ENCODE measurements at regions not wholly inside any gene's neighbourhood (a gene's known extent, or its start where the extent isn't known, plus 50 kb on each side); places are given as distances from the start of the nearest gene placed in this dataset.

DNA sequence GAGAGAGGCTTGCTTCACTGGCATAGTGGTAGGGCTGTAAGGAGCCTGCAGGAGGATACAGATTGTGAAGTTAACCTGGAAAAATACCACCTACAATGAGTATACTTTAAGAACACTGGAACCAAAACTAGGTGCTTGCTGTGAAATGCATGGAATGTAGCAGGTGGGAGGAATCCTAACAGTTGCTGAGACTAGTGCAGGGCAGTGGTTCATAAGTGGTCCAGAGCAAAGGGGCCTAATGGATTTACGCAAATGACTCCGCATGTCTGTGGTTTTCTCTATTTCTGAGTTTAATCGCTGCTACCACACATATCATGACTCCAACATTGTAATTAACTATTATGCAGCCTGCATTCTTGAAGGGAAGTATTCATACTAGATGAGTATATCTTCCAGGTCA, 218.4 kb downstream of the CHRM2 start:
- no peaks in the 10 kb centered on the region for H4K20me1 ChIP-seq (ENCODE audit: insufficient read depth)
- no peak for DNase-seq (ENCODE audit: low read depth, low spot score)
- H3K4me1 ChIP-seq (ENCODE audit: control insufficient read depth in 1 of 2, insufficient read depth in 2 of 2, low read length in 2 of 2): no peaks in the 10 kb centered on the region
- no peaks in the 10 kb centered on the region for H3K27me3 ChIP-seq (ENCODE audit: insufficient read depth, low read length)
- no peaks in the 10 kb centered on the region for H3K9me2 ChIP-seq (ENCODE audit: insufficient read depth)
- H3K4me2 ChIP-seq (ENCODE audit: low read length): no peak overlapping the region
- intact Hi-C loops (cut with micrococcal nuclease): no loop called here
- ChIA-PET RAD21 (ENCODE audit: low non-redundant PET in 1 of 2, low total read pairs in 2 of 2, uncharacterized antibody in 2 of 2, unreplicated experiment in 2 of 2) (no interaction called here), POLR2A (no interaction called here), CTCF (no interaction called here)
- no peak for ATAC-seq
- no peaks in the 10 kb centered on the region for H3K79me2 ChIP-seq (ENCODE audit: insufficient read depth, low read length)
- no TSS peak for BruUV-seq (replicated peaks)
- H3K4me3 ChIP-seq (replicated peaks in 1 of 2; ENCODE audit: low read depth in 1 of 2, low read length in 2 of 2): no peak overlapping the region
- TF ChIP-seq RAD21 (IDR thresholded peaks at IDR 0.05; ENCODE audit: low read depth) (no peak), EGR1 (IDR thresholded peaks at IDR 0.05; ENCODE audit: low read depth) (no peak), ELF1 (IDR thresholded peaks at IDR 0.05; ENCODE audit: borderline replicate concordance, low read depth) (no peak), CEBPB (IDR thresholded peaks at IDR 0.05; ENCODE audit: low read depth) (no peak), EZH2phosphoT487 (IDR thresholded peaks at IDR 0.05; ENCODE audit: borderline replicate concordance) (no peak), SIN3A (IDR thresholded peaks at IDR 0.05; ENCODE audit: low read depth) (no peak)
- no peak overlapping the region for H3K27ac ChIP-seq (ENCODE audit: low read depth, low read length)
- no peak overlapping the region for H3K9ac ChIP-seq (ENCODE audit: low read length)
- H3K36me3 ChIP-seq (ENCODE audit: control insufficient read depth in 1 of 2, insufficient read depth in 2 of 2, low read length in 2 of 2): no peaks in the 10 kb centered on the region
- peaks cover 6 to 21% of the 10 kb centered on the region in 2 experiments; a peak in 2 of 4 replicates for H3K9me3 ChIP-seq (ENCODE audit: control insufficient read depth in 1 of 2, insufficient read depth in 1 of 2, low read depth in 1 of 2, low read length in 2 of 2)
- H2AFZ ChIP-seq (ENCODE audit: low read depth, low read length, poor library complexity, severe bottlenecking): no peak overlapping the region

DNA sequence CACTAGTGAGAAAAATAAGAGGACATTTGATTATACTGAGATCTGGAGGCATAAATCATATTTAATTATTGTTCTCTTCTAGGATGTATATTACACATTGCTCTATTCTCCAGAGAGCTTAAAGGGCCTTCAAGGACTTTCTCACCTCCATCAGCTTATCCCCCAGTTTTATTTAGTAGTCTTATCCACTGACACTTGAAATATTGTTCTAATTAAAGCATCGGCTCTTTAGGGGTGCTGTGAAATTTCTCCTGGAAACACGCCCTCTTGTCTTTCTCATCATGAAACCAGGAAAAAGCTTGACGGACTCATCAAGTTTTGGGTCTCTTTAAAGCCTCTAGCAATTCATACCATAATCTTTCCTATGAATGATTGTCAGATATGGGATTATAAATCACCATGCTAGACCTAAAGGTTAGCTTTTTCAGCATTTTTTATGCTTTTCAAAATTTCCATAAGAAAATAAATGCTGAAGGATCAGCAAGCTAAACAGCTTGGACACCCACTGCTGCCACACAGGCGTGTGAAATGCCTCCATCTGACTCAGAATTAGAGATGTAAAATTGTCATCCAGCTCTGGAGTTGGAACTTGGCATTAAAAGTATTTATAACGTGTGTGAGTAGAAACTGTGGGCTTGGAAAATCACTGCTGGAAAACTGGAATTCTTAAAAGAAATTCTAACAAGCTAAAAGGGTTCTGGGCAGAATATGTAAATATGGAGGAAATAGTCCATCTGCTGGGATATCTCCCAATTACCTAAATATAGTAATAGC, 216.3 kb downstream of the CHRM2 start:
- intact Hi-C loops (cut with micrococcal nuclease): no loop called here
- no peak overlapping the region for H3K4me3 ChIP-seq (replicated peaks in 1 of 2; ENCODE audit: low read depth in 1 of 2, low read length in 2 of 2)
- no peak overlapping the region for H3K27ac ChIP-seq (ENCODE audit: low read depth, low read length)
- no peaks in the 10 kb centered on the region for H4K20me1 ChIP-seq (ENCODE audit: insufficient read depth)
- no peak overlapping the region for H2AFZ ChIP-seq (ENCODE audit: low read depth, low read length, poor library complexity, severe bottlenecking)
- BruUV-seq (replicated peaks): no TSS peak
- no peaks in the 10 kb centered on the region for H3K36me3 ChIP-seq (ENCODE audit: control insufficient read depth in 1 of 2, insufficient read depth in 2 of 2, low read length in 2 of 2)
- no peak for ATAC-seq
- H3K4me1 ChIP-seq (ENCODE audit: control insufficient read depth in 1 of 2, insufficient read depth in 2 of 2, low read length in 2 of 2): no peaks in the 10 kb centered on the region
- CTCF ChIA-PET: no interaction called here
- H3K9ac ChIP-seq (ENCODE audit: low read length): no peak overlapping the region
- POLR2A ChIA-PET: no interaction called here
- no peak for DNase-seq (ENCODE audit: low read depth, low spot score)
- RAD21 ChIA-PET (ENCODE audit: low non-redundant PET in 1 of 2, low total read pairs in 2 of 2, uncharacterized antibody in 2 of 2, unreplicated experiment in 2 of 2): no interaction called here
- no peaks in the 10 kb centered on the region for H3K27me3 ChIP-seq (ENCODE audit: insufficient read depth, low read length)
- no peaks in the 10 kb centered on the region for H3K79me2 ChIP-seq (ENCODE audit: insufficient read depth, low read length)
- H3K9me2 ChIP-seq (ENCODE audit: insufficient read depth): no peaks in the 10 kb centered on the region
- no peak overlapping the region for H3K4me2 ChIP-seq (ENCODE audit: low read length)
- peaks cover 11 to 25% of the 10 kb centered on the region in 2 experiments; a peak in 2 of 4 replicates for H3K9me3 ChIP-seq (ENCODE audit: control insufficient read depth in 1 of 2, insufficient read depth in 1 of 2, low read depth in 1 of 2, low read length in 2 of 2)
- TF ChIP-seq EGR1 (IDR thresholded peaks at IDR 0.05; ENCODE audit: low read depth): no peak
- TF ChIP-seq, protein P1, sequence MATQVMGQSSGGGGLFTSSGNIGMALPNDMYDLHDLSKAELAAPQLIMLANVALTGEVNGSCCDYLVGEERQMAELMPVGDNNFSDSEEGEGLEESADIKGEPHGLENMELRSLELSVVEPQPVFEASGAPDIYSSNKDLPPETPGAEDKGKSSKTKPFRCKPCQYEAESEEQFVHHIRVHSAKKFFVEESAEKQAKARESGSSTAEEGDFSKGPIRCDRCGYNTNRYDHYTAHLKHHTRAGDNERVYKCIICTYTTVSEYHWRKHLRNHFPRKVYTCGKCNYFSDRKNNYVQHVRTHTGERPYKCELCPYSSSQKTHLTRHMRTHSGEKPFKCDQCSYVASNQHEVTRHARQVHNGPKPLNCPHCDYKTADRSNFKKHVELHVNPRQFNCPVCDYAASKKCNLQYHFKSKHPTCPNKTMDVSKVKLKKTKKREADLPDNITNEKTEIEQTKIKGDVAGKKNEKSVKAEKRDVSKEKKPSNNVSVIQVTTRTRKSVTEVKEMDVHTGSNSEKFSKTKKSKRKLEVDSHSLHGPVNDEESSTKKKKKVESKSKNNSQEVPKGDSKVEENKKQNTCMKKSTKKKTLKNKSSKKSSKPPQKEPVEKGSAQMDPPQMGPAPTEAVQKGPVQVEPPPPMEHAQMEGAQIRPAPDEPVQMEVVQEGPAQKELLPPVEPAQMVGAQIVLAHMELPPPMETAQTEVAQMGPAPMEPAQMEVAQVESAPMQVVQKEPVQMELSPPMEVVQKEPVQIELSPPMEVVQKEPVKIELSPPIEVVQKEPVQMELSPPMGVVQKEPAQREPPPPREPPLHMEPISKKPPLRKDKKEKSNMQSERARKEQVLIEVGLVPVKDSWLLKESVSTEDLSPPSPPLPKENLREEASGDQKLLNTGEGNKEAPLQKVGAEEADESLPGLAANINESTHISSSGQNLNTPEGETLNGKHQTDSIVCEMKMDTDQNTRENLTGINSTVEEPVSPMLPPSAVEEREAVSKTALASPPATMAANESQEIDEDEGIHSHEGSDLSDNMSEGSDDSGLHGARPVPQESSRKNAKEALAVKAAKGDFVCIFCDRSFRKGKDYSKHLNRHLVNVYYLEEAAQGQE (IDR thresholded peaks at IDR 0.05; ENCODE audit: low read depth): no peak
- TF ChIP-seq CTCF (IDR thresholded peaks at IDR 0.05 in 2 of 3, conservative IDR thresholded peaks at IDR 0.05 in 1 of 3; ENCODE audit: borderline replicate concordance in 1 of 3, insufficient read depth in 1 of 3, low read depth in 2 of 3, low read length in 2 of 3): no peak
- no peak for TF ChIP-seq JUND (IDR thresholded peaks at IDR 0.05)
- no peak for TF ChIP-seq SRF (IDR thresholded peaks at IDR 0.05; ENCODE audit: low read depth)
- no peak for TF ChIP-seq POLR2AphosphoS5 (IDR thresholded peaks at IDR 0.05; ENCODE audit: low read depth, low read length)
- TF ChIP-seq ATF3 (IDR thresholded peaks at IDR 0.05): no peak
- TF ChIP-seq CBX3 (IDR thresholded peaks at IDR 0.05; ENCODE audit: low read depth): no peak
- TF ChIP-seq ZFX (IDR thresholded peaks at IDR 0.05): no peak
- no peak for TF ChIP-seq RAD21 (IDR thresholded peaks at IDR 0.05; ENCODE audit: low read depth)
- TF ChIP-seq YY1 (IDR thresholded peaks at IDR 0.05; ENCODE audit: extremely low read depth, insufficient replicate concordance, low read depth, low read length): no peak
- no peak for TF ChIP-seq POLR2A (IDR thresholded peaks at IDR 0.05; ENCODE audit: borderline replicate concordance, extremely low read depth, insufficient read depth, insufficient read length)
- no peak for TF ChIP-seq ELF1 (IDR thresholded peaks at IDR 0.05; ENCODE audit: borderline replicate concordance, low read depth)
